GM19351 (cell line): ENCODE measurements at regions not wholly inside any gene's neighbourhood (a gene's known extent, or its start where the extent isn't known, plus 50 kb on each side); places are given as distances from the start of the nearest gene placed in this dataset.
"Not testable (repeated sequence)": the region's sequence is repeated elsewhere in the genome, so short reads cannot be mapped to it uniquely, and the experiment has no call there.

Source experiments
- ATAC-seq: cut with Tn5 transposase; IDR thresholded peaks from one replicate; pipeline ENCODE4 v1.9.1; 2021; ENCODE audit warnings: mild to moderate bottlenecking, moderate library complexity; ENCODE audit not compliant: unreplicated experiment

GRCh38 chr3:87898971-87899370 lies 159.8 kb downstream of the CGGBP1 start:
- no peak for ATAC-seq

- no peak for ATAC-seq
These were observed 162.8 kb downstream of the CGGBP1 start for GRCh38 chr3:87895983-87896382.

- no peak for ATAC-seq
These were observed 185.7 kb downstream of the CGGBP1 start for GRCh38 chr3:87873136-87873535.

- ATAC-seq: no peak
These were observed 191.8 kb downstream of the CGGBP1 start for GRCh38 chr3:87867001-87867400.

- ATAC-seq: no peak
These were observed 202.7 kb downstream of the CGGBP1 start for GRCh38 chr3:87856126-87856525.

GRCh38 chr3:87855616-87856015 lies 203.2 kb downstream of the CGGBP1 start:
- no peak for ATAC-seq

- no peak for ATAC-seq
These were observed 203.6 kb downstream of the CGGBP1 start for GRCh38 chr3:87855211-87855610.

- no peak for ATAC-seq
These were observed 210.8 kb downstream of the CGGBP1 start for GRCh38 chr3:87848003-87848402.

- no peak for ATAC-seq
These were observed 221.7 kb downstream of the CGGBP1 start for GRCh38 chr3:87837076-87837475.

GRCh38 chr3:87836026-87836425 lies 222.8 kb downstream of the CGGBP1 start:
- no peak for ATAC-seq

GRCh38 chr3:87835236-87835635 lies 223.6 kb downstream of the CGGBP1 start:
- ATAC-seq: no peak

- no peak for ATAC-seq
These were observed 224.5 kb downstream of the CGGBP1 start for GRCh38 chr3:87834327-87834726.

GRCh38 chr3:87833039-87833377 lies 225.8 kb downstream of the CGGBP1 start:
- no peak for ATAC-seq

- ATAC-seq: no peak
These were observed 230.8 kb downstream of the CGGBP1 start for GRCh38 chr3:87828046-87828445.

GRCh38 chr3:87822563-87822962 lies 236.2 kb downstream of the CGGBP1 start:
- no peak for ATAC-seq

- ATAC-seq: not testable (repeated sequence)
These were observed 245.3 kb downstream of the CGGBP1 start for GRCh38 chr3:87813503-87813902.

- ATAC-seq: no peak
These were observed 246.9 kb downstream of the CGGBP1 start for GRCh38 chr3:87811953-87812352.

- no peak for ATAC-seq
These were observed 248.3 kb downstream of the CGGBP1 start for GRCh38 chr3:87810452-87811016.

GRCh38 chr3:87805670-87806069 lies 253.1 kb downstream of the CGGBP1 start:
- ATAC-seq: no peak

- ATAC-seq: no peak
These were observed 257.4 kb downstream of the CGGBP1 start for GRCh38 chr3:87801409-87801808.

GRCh38 chr3:87800516-87800915 lies 258.3 kb downstream of the CGGBP1 start:
- ATAC-seq: no peak

- no peak for ATAC-seq
These were observed 260.2 kb downstream of the CGGBP1 start for GRCh38 chr3:87798567-87798947.

- ATAC-seq: no peak
These were observed 260.8 kb downstream of the CGGBP1 start for GRCh38 chr3:87797872-87798566.
